MCF 10A (cell line): ENCODE measurements at regions not wholly inside any gene's neighbourhood (a gene's known extent, or its start where the extent isn't known, plus 50 kb on each side); places are given as distances from the start of the nearest gene placed in this dataset.

ENCODE experiments used
- BruUV-seq: library from RNA; stranded (reverse); fragments of 400-500 nt; replicated peaks from 2 replicates; lab custom pipeline; 2021; lab: Mats Ljungman, UMichigan
- CTCF ChIA-PET: fragments of 300-600 bp; sonication (Branson Sonifier 250); formaldehyde crosslinking; extraction: SDS; loops from one replicate; lab custom pipeline; 2021; ENCODE audit warnings: antibody characterized with exemption, inconsistent platforms; lab: Yijun Ruan, JAX
- POLR2A ChIA-PET: fragments of 300-600, 350-650 bp; sonication (Branson Sonifier 250); formaldehyde crosslinking; extraction: SDS; loops from one replicate; lab custom pipeline; 2020; ENCODE audit warnings: antibody characterized with exemption, inconsistent platforms; lab: Yijun Ruan, JAX
- DNase-seq: peaks from one replicate; pipeline ENCODE4 v3.0.0-alpha.2; 2018; ENCODE audit not compliant: unreplicated experiment
- H3K27ac Mint-ChIP-seq: one replicate; pipeline ENCODE4 v1.8.0; 2022; ENCODE audit warnings: mild to moderate bottlenecking, low read depth, mixed read lengths; ENCODE audit not compliant: unreplicated experiment
- H3K27me3 Mint-ChIP-seq: one replicate; pipeline ENCODE4 v1.8.0; 2022; ENCODE audit warnings: mixed read lengths; ENCODE audit not compliant: insufficient read depth, unreplicated experiment
- H3K36me3 Mint-ChIP-seq: one replicate; pipeline ENCODE4 v1.8.0; 2022; ENCODE audit warnings: mild to moderate bottlenecking, moderate library complexity, mixed read lengths; ENCODE audit not compliant: insufficient read depth, unreplicated experiment
- H3K4me1 Mint-ChIP-seq: one replicate; pipeline ENCODE4 v1.8.0; 2022; ENCODE audit warnings: mixed read lengths; ENCODE audit not compliant: insufficient read depth, unreplicated experiment
- H3K4me3 Mint-ChIP-seq: one replicate; pipeline ENCODE4 v1.8.0; 2022; ENCODE audit warnings: mild to moderate bottlenecking, moderate library complexity, mixed read lengths; ENCODE audit not compliant: unreplicated experiment
- H3K9me3 Mint-ChIP-seq: one replicate; pipeline ENCODE4 v1.8.0; 2022; ENCODE audit warnings: mixed read lengths; ENCODE audit not compliant: unreplicated experiment
- CTCF ChIP-seq: fragments of 200-600 bp; IDR thresholded peaks from one replicate; pipeline ENCODE4 v1.8.0; 2022; ENCODE audit warnings: antibody characterized with exemption, mild to moderate bottlenecking; ENCODE audit not compliant: unreplicated experiment
- intact Hi-C: fragments of 100-400 bp; cut with micrococcal nuclease; formaldehyde crosslinking; loops from 2 replicates; pipeline ENCODE4 v1.14.1; 2022

- Mint-ChIP-seq H3K4me1 (peaks cover 11% of the 10 kb centered on the region), H3K9me3 (no peaks in the 10 kb centered on the region), H3K36me3 (no peaks in the 10 kb centered on the region), H3K4me3 (no peak overlapping the region), H3K27ac (no peak overlapping the region), H3K27me3 (no peaks in the 10 kb centered on the region)
- TF ChIP-seq CTCF = no peak
- intact Hi-C loops = no loop called here
- DNase-seq = no peak
- CTCF ChIA-PET = interaction anchor here (0.9 to 1.7 kb wide), 4 partner anchors 9 to 38 kb away, joined by 3 to 7 read pairs (median 4); no protein-coding TSS in a partner anchor
- POLR2A ChIA-PET = interaction anchor here (1.2 kb wide), 2 partner anchors 43 to 64 kb away, joined by 3 read pairs; no protein-coding TSS in a partner anchor
- no TSS peak for BruUV-seq
These were observed 60.4 kb upstream of the HRH1 start for GRCh38 chr3:11093823-11094340.

GRCh38 chr3:11095932-11096265 is 58.4 kb upstream of the HRH1 start:
- H3K27me3 Mint-ChIP-seq = no peaks in the 10 kb centered on the region
- POLR2A ChIA-PET = interaction anchor here (0.9 to 2.3 kb wide), 5 partner anchors 12 to 193 kb away, joined by 3 to 9 read pairs (median 3); no protein-coding TSS in a partner anchor
- CTCF ChIA-PET = interaction anchor here (0.6 to 1.5 kb wide), 7 partner anchors 28 to 153 kb away, joined by 3 to 5 read pairs (median 3); partner anchors contain the start of gene HRH1
- no peak overlapping the region for H3K27ac Mint-ChIP-seq
- H3K4me3 Mint-ChIP-seq = peak overlapping the region; percentile 71
- BruUV-seq = no TSS peak
- intact Hi-C loops = loop anchor here (1.0 to 2.0 kb wide), 2 partner anchors 41 to 59 kb away; no protein-coding TSS in a partner anchor
- no peak for DNase-seq
- H3K9me3 Mint-ChIP-seq = no peaks in the 10 kb centered on the region
- peaks cover 11% of the 10 kb centered on the region for H3K4me1 Mint-ChIP-seq
- no peaks in the 10 kb centered on the region for H3K36me3 Mint-ChIP-seq
- peak; percentile 16 for TF ChIP-seq CTCF

GRCh38 chr3:11096266-11097139 is 57.8 kb upstream of the HRH1 start:
- no TSS peak for BruUV-seq
- Mint-ChIP-seq H3K4me1 (peaks cover 11% of the 10 kb centered on the region), H3K27me3 (no peaks in the 10 kb centered on the region), H3K9me3 (peaks cover 2% of the 10 kb centered on the region), H3K36me3 (no peaks in the 10 kb centered on the region), H3K27ac (peak overlapping the region; percentile 78), H3K4me3 (peak overlapping the region; percentile 71)
- POLR2A ChIA-PET = interaction anchor here (0.9 to 2.3 kb wide), 6 partner anchors 12 to 193 kb away, joined by 3 to 9 read pairs (median 4); no protein-coding TSS in a partner anchor
- TF ChIP-seq CTCF = peak; percentile 1
- DNase-seq = peak; percentile 95
- CTCF ChIA-PET = interaction anchor here (0.9 to 1.5 kb wide), 7 partner anchors 29 to 151 kb away, joined by 3 to 5 read pairs (median 3); partner anchors contain the start of gene HRH1
- intact Hi-C loops = loop anchor here (1.0 to 2.0 kb wide), 2 partner anchors 40 to 59 kb away; no protein-coding TSS in a partner anchor

GRCh38 chr3:11099306-11099705 is 55.0 kb upstream of the HRH1 start:
- Mint-ChIP-seq H3K27me3 (no peaks in the 10 kb centered on the region), H3K27ac (no peak overlapping the region), H3K36me3 (no peaks in the 10 kb centered on the region), H3K4me3 (no peak overlapping the region), H3K9me3 (peaks cover 9% of the 10 kb centered on the region), H3K4me1 (peaks cover 11% of the 10 kb centered on the region)
- BruUV-seq = no TSS peak
- no peak for TF ChIP-seq CTCF
- DNase-seq = no peak
- CTCF ChIA-PET = no interaction called here
- POLR2A ChIA-PET = no interaction called here
- intact Hi-C loops = no loop called here
